ENCODE measurements at regions not wholly inside any gene's neighbourhood (a gene's known extent, or its start where the extent isn't known, plus 50 kb on each side); places are given as distances from the start of the nearest gene placed in this dataset.
"Not testable (repeated sequence)": the region's sequence is repeated elsewhere in the genome, so short reads cannot be mapped to it uniquely, and the experiment has no call there.

DNA sequence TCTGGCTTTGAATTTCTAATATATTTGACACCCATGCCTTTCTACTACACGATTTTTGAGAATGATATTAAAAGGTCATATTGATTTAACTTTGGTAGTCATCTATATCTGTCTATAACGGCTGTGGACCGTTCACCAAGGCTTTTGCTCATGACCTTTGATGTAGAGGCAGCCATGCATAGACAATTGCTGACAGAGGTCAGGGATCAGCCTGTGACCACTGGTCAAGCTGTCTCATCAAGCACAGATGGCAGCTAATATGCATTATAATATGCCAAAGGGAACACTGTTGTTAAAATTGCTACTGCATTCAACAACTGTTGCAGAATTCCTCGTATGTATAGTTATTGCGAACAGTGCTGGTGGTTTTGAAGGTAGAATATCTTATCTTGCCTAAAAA lies 323.9 kb upstream of the DSEL start:
- DNase-seq = no peak

DNA sequence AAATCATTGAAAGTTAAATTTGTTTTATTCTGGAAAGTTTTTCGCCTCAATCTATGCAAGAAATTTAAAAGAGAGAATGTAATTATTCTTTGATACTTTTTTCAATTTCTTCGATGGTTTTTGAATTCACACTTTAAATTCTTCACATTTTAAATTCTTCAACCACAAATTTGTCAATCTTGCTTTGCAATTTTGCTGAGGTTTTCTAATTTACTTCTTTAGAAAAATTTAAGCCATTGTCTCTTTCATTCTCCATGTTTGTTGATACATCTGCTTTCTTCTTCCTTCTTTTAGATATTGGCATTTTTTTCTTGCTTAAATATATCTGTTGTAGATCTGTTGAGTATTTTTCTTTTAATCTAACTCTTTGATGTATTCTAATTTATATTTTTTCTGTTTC lies 301.9 kb upstream of the DSEL start:
- no peak for DNase-seq

DNA sequence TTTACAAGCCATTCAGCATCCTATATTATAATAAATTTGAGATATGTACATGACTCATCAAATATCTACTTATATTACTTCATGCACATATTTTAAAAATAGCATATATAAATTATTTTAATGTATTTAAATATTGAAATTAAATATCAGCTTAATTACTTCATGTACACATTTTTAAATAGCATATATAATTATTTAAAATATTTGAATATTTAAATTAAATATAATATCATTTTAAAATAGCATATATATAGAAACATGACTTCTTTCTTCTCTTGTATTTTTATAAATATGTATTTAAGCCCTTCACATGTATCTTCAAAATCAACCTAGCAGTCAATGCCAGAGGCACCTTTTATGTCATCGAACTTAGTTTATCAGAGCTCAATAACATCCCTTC lies 298.8 kb upstream of the DSEL start:
- no peak for DNase-seq

DNA sequence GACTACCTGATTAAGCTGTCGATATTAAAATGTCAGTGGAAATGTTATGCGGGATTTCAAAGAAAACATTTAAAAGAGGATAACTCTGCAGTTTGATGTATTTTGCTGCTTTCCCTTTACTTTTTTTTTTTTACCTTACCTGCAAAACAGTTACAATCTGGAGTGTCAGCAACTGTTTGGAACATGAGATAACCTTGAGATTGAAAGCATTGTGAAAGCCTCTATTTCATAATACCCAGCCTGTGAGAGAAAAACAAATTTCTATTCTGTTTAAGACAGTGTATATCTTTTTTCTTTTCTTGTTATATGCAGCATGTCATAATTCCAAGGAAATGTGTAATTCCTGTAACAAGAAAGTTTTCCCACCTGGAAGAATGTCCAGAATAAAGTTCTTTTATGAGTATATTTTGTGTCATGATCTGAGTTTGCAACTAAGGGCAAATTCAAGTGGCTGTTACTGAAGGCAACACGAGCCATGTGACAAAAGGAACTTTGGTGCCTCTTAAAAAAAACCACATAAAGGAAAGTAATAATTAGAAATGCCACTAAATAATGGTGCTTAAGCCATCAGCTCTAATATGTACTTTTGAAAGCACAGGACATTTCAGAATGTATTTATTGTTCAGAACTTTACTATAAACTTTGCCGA lies 297.0 kb upstream of the DSEL start:
- no peak for DNase-seq

DNA sequence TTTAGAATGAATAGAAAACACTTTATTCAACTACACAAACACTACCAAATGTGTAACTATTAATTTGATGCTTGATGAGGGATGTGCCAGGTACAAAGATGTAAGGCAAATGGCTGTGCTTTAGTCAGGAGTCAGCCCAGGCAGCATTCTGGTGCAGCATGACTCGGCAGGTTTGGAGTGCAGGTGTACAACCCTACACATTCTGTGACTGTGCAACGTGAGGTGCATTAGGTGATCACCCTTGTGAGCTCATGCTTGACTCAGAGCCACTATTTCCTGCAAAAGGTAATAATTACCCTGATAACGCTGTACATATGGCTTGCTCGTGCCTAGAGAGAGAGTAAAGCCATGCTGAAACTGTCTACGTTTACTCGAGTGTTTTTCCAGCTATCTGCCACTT lies 288.7 kb upstream of the DSEL start:
- DNase-seq = no peak

DNA sequence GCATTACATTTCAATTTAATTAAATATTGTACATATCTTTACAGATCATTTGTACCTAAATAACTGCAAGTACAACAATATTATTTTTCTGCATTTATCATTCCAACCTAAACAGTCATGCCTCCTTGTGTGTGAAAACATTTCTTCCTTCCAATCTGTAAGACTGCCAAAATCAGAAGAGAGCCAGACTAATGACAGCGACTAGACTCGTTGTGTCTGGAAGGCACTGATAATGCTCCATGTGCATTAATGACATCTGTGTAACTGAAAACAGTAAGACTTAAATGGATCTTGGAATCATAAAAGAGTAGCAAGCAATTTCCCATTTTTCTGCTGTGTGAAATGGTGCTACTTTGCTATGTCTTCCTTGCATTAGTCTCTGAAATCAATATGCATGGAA lies 278.0 kb upstream of the DSEL start:
- DNase-seq = no peak

DNA sequence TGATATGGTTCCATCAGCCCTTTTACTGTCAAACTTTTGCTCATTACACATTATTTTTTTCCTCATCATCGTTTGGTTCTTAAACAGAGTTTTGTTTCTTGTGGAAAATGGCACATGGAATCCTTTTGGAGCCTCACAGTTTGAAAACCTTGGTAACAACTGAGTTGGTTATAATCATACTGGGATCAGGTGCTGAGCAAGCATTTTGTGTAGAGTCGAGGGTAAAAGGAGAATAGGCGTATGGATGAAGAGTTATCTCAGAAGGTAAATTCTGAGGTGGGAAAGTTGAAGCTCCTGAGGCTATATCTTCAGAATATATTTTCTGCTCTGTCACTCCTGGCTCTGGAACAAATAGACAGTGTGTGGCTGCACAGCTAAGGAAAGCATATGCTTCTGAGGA lies 274.0 kb upstream of the DSEL start:
- no peak for DNase-seq

DNA sequence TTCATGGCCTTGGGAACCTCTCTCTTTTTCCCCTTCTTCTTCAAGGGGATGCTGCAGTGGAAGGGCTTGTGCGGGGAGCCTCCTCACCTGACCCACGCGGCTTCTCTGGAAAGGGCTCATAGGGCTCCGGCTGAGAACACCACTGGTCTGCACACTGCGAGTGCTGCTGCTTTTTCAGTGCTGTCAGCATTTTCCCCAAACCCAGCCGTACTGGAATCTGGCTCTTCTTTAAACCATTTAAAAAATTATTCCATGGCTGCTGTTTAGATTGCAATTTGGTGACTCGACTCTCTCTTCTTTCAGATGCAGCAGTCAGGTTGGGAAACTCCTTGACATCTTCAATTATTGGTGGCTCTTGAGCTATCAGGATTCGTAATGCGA lies 272.6 kb upstream of the DSEL start:
- DNase-seq = no peak

DNA sequence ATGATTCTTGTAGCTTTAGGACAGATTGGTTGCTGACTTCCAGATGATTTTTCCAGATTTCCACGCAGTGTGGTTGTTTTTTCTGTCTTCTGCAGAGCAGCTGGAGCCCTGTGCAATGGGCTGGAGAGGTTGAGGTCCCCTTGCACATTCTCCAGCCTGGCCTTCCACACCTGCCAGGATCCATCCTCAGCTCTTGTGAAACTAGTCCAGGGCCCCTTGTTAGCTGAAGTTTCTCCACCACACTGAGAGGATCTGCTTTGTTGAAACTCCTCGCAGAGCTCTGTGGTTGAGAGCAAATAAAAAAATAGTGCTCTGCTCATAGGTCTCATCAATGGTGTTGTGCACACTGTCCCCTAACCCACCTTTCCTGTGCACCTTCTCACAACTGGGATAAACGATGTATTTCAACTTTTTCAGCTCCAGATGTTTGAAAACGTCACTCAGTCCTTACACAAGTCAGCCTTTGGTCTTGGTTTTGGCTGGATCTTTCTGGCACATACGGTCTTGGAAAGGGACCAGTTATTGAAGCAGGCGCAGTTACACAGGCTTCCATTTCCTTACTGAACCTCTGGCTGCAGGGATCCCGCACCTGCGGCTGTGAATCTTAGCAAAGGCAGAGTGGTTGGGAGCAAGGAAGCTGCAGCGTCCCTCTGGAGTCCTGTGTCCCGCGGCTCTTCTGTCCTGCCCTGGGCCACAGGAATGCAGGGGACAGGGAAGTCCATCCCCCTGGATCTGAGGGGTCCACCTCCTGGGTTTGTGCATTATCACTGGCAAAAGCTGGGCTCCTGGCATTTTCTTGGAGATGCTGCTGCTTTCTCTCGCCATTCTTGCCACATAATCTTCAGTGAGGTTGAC lies 272.0 kb upstream of the DSEL start:
- no peak for DNase-seq

DNA sequence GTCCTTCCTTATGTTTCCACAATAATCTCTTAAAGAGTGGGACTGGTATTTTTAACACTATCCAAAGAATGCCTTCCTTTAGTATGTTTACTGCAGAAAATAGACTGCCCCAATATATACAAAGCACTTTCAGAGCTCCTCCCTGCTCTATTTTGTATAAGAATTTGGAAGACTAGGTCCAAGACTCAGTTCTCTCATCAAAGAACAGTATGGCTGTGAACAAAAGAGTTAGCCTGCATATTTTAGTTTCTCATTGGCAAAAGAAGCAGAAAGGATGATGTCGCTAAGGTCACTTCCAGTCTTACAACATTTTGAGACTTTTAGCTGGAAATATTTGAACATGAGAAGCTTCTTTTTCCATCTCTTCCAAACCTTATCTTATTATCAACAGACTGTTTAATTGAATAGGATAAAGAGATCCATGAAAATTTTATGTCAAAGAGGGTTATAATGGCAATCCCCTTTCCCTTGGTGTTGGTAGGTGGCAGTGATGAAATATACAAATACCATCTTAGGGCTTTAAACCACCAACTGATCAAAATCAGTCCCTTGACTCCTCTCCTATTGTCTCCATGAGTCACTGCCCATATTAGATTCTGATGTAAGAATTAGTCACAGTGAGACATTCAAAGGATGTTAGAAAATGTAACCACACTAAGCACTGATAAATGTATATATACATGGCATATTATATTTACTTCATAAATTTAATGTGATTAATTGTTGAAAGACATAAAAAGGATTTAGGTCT lies 266.9 kb upstream of the DSEL start:
- DNase-seq = no peak

DNA sequence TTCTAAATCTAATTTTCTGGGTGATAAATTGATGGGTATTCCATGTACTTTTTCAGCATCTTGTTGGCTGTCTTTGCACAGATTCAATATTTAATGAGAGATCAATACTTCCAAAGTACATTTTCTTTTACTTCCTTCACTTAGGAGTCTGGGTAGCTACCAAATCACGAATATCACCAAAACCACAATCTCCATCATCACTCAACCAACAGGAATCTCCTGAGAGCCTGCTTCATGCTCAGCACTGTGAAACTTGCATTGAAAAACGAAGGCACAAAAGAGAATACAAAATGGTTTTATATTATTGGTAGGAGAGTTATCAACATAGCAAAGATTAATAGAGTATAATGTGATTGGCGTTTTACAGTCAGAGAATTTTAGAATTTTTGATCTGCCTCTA lies 261.5 kb upstream of the DSEL start:
- no peak for DNase-seq

DNA sequence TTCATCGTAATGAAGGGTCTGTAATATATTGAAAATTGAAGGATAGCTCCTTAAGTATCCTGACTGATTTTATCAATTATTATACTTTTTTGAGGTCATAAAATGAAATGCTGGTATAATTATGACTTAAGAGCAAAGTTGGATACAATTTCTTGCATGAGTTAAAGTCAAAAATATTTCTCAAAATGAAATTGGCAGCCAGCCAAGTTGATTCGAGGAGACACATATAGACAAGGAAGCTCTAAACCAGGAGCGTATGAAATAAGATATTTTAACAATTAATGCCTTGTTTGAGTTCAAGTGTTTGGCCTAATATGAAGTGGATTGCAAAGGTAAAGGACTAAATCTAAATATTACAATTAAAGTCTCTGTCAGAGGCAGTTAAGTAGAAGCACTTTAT lies 260.4 kb upstream of the DSEL start:
- no peak for DNase-seq

DNA sequence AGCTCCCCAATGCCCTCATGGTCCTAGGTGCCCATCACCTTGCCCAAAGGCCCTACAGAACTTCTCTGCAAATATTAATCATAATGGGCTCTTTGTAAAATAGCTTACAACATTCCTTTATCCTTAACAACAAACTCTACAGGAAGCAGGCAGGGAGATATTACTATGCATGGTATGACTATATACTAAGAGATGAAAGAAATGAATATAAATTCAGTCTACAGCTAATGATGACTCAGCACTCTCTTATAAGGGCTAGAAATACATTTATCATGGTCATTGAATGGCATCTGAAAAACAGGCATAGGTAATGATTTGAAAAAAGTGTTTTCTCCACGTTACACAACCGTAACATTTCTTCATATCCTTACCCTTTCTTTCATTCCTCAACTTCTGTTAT lies 254.8 kb upstream of the DSEL start:
- no peak for DNase-seq

DNA sequence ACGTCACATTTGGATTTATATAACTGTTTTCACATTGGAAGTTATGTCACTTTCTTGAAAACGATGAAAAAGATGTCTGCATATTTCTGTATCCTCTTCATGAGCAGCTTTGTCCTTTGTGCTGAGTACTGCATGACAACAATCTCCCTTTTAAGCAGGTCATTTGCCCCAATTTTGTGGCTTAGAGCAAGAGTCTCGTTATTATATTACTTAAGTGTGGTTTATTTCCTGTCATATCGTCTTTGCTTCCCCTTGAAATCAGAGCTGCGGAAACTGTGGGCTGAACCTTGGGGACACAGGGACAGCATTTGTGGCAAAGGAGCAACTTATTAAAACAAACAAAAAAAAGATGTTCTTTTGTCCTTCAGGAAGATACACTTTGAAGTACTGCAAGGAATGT lies 254.0 kb upstream of the DSEL start:
- no peak for DNase-seq

DNA sequence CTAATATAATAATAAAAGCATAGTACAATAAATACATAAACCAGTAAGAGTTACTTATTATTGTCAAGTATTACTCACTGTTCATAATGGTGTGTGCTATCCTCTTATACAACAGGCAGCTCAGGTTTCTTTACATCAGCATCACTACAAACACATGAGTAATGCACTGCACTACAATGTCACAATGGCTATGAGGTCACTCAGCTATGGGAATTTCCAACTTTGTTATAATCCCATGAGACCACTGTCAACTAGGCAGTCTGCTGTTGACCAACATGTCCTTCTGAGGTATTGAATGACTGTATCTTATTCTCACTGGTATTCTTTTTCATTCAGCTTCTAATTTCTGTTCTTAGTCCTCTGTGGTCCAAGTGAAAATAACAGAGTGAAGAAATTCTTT lies 250.4 kb upstream of the DSEL start:
- no peak for DNase-seq

DNA sequence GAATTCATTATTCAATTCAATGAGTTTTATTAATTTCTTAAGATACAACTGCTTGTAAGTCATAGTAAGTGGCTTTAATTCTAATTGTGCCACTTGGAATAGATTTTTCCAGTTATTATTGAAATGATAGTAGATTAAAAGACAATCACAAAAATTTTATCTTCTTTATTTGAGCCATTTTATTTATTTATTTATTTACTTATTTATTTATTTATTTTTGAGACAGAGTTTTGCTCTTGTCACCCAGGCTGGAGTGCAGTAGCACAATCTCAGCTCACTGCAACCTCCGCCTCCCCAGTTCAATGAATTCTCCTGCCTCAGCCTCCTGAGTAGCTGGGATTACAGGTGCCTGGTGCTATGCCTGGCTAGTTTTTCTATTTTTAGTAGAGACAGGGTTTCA lies 235.7 kb upstream of the DSEL start:
- not testable (repeated sequence) for DNase-seq

DNA sequence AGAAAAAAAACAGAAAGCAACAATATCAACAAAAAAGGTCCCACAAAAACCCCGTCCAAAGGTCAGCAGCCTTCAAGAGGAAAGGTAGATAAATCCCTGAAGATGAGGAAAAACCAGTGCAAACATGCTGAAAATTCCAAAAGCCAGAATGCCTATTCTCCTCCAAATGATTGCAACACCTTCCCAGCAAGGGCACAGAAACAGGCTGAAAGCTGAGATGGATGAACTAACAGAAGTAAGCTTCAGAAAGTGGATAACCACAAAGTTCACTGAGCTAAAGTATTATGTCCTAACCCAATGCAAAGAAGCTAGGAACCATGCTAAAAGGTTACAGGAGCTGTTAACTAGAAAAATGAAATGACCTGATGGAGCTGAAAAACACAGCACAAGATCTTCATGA lies 226.4 kb upstream of the DSEL start:
- DNase-seq = no peak

DNA sequence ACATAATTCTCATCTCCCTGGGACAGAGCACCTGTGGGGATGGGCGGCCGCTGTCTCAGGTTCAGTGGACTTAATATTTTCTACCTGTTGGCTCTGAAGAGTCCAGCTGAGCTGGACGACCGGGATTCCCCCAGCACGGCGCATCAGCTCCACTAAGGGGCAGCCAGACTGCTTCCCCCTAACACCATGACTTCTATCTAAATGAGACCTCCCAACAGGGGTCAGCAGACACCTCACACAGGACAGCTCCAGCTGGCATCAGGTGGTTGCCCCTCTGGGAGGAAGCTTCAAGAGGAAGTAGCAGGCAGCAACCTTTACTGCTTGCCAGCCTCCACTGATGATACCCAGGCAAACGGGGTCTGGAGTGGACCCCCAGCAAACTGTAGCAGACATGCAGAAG lies 226.0 kb upstream of the DSEL start:
- DNase-seq = no peak

DNA sequence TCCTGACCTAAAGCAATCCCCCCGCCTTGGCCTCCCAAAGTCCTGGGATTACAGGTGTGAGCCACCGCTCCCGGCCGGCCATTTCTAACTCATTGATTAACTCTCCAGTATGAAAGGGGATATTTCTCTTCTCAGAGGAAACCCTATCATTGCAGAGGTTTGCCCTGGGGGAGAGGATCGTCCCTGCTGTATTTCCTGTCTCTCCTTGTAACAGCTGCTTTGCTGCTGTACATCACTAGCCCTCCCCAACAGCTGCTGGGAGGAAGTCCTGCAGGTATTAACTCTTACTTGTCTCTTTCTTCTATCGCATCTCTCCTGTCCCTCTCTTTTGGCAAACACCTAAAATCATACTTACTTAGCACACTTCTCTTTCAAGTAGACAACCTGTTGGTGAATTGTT lies 219.0 kb upstream of the DSEL start:
- DNase-seq = no peak

DNA sequence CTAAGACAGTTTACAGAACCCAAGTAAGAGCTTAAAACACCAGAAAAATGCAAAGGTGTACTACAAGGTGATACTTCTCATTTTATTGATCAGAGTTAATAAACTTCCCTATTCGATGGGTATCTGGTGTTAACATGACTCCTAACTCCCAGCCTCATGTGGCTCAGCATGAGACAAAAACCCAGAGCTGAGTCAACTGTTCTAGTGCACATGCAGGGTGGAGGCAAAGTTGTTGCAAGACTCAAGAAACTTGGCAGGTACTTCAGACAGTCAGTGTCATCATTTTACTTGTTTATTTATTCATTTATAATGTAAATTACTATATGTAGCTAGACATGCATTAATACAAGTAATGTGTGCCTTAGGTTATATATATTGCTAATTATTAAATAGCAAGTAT lies 216.6 kb upstream of the DSEL start:
- no peak for DNase-seq

DNA sequence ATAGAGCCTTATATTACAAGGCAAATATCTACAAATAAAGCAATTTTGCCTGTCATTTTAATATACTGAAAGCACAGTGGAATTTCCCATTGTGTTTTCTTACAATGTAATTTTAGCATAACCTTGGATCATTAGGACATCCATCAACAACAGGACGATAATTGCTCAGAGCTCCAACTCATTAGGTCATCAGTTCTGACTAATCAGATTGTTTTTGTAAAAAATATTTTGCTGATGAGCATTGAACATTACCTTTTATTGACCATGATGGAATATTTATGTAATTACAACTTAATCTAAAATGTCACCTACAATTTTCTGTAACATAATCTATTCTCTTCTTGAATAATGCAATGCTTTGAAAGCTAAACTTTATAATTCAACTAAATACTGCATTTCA lies 215.3 kb upstream of the DSEL start:
- no peak for DNase-seq

DNA sequence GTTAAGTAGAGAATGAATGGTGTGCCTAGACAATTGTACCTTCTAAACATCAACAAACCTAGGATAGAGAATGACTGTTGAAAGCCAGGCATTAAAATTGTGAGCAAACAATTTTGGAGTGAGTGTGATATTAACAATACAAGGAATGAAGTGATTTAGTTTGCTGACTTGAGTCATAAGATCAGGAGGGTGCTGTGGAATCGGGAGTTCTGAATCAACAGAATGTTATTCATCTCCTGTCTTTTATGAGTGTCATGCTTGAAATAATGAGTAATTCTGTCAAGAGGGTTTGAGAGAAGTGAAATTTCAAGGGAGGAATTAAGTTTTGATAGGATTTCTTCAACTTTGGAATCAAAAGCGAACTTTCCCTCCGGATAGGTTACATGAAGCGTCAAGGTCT lies 214.4 kb upstream of the DSEL start:
- DNase-seq = no peak

DNA sequence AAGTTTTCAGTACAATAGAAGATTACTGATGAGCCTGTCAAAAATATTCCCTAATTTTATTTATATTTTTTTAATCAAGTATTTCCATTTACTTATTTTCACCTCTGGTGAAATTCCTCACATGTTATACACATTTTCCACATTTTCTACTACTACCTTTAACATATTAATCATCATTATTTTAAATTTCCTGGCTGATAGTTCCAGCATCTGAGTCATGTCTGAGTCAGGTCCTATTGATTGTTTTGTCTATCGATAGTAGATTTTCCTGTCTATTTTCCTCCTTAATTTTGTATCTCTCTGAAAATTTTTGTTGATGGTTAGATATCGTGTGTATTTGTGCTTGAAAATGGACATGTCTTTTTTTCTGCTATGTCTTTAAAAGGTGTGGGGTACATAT lies 211.8 kb upstream of the DSEL start:
- no peak for DNase-seq

DNA sequence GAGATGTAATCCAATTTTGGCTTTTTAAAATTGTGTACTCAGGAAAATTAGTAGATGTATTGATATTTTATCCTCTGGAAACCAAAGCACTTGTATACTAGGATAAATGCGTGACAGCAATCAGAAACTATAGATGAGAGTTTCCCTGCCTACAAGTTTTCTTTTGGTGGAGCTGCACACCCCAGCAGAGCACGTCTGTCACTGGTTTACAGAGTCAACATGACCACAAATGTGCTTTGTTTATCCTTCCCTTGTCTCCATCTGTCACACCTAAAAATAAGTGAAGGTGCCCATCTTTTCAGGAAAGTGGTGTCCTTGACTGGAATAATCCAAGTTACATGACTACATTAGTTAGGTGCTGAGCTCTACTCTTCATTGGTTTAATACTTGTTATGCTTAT lies 210.4 kb upstream of the DSEL start:
- no peak for DNase-seq
